Lung (tissue), 11 donors: ENCODE measurements at regions not wholly inside any gene's neighbourhood (a gene's known extent, or its start where the extent isn't known, plus 50 kb on each side); places are given as distances from the start of the nearest gene placed in this dataset.
"Not testable (repeated sequence)": the region's sequence is repeated elsewhere in the genome, so short reads cannot be mapped to it uniquely, and the experiment has no call there.

Experiments
- ATAC-seq: fragments of 200-7000 bp; cut with Tn5 transposase; one replicate; pipeline ENCODE4 v1.9.1; 2020; ENCODE audit warnings: moderate number of reproducible peaks; ENCODE audit not compliant: insufficient read depth, low FRiP score
- DNase-seq, 3 donors: peaks; one replicate each; pipeline ENCODE4 v3.0.0-alpha.2; 2013 to 2017
- H3K27ac ChIP-seq, 2 donors: one replicate each; pipeline ENCODE4 v1.5.1; 2013; ENCODE audit warnings: mild to moderate bottlenecking in 2 of 2, moderate library complexity in 2 of 2, control low read depth in 1 of 2, inconsistent platforms in 1 of 2, low read depth in 1 of 2, low read length in 1 of 2
- H3K27me3 ChIP-seq, 3 donors: one replicate each; pipeline ENCODE4 v1.5.1; 2013; ENCODE audit warnings: low read length in 2 of 3; ENCODE audit not compliant: control insufficient read depth in 3 of 3, insufficient read depth in 3 of 3
- H3K36me3 ChIP-seq, 4 donors: one replicate each; pipeline ENCODE4 v1.5.1; 2013; ENCODE audit warnings: low read length in 4 of 4, mild to moderate bottlenecking in 1 of 4, moderate library complexity in 1 of 4; ENCODE audit not compliant: control insufficient read depth in 4 of 4, insufficient read depth in 4 of 4
- H3K4me1 ChIP-seq, 5 donors: one replicate each; pipeline ENCODE4 v1.5.1; 2013; ENCODE audit warnings: low read length in 5 of 5, mild to moderate bottlenecking in 2 of 5, moderate library complexity in 1 of 5; ENCODE audit not compliant: control insufficient read depth in 5 of 5, insufficient read depth in 5 of 5
- H3K4me3 ChIP-seq: one replicate; pipeline ENCODE4 v1.5.1; 2013; ENCODE audit warnings: mild to moderate bottlenecking, control low read depth, moderate library complexity
- H3K9ac ChIP-seq, 2 donors: one replicate each; pipeline ENCODE4 v1.5.1; 2013; ENCODE audit warnings: low read length in 2 of 2, control low read depth in 1 of 2; ENCODE audit not compliant: insufficient read depth in 1 of 2
- H3K9me3 ChIP-seq, 4 donors: one replicate each; pipeline ENCODE4 v1.5.1; 2013; ENCODE audit warnings: low read length in 3 of 4, mild to moderate bottlenecking in 1 of 4, moderate library complexity in 1 of 4; ENCODE audit not compliant: control insufficient read depth in 4 of 4, insufficient read depth in 3 of 4
- CTCF ChIP-seq: IDR thresholded peaks from 2 replicates; pipeline ENCODE4 v1.5.1; 2012; ENCODE audit warnings: mild to moderate bottlenecking; ENCODE audit errors: control extremely low read depth, extremely low read depth
- WGBS, 2 donors: extraction: QIAGEN DNeasy Blood & Tissue Kit; methylation state at CpG; one replicate each; pipeline ENCODE4 v1.1.7; 2013; 5-methylcytosine and 5-hydroxymethylcytosine counted together
- donor health status: control.
- donor health status: control.
- donor health status: Bipolar disorder and iron deficiency.
- donor health status: healthy.
- donor health status: DM: yes; HTN: yes; CAD: no.

GRCh38 chr4:189235599-189235998, 705.1 kb upstream of the FRG1 start:
- Histone ChIP-seq H3K4me1 (no peaks in the 10 kb centered on the region), H3K9me3 (peaks cover 0 to 11% (median 0%) of the 10 kb centered on the region in 4 donors), H3K9ac (no peak overlapping the region), H3K27me3 (no peaks in the 10 kb centered on the region), H3K36me3 (no peaks in the 10 kb centered on the region), H3K27ac (no peak overlapping the region), H3K4me3 (no peak overlapping the region)
- 93 to 96% methylated on average over 6 of the region's 6 CpGs for WGBS, 2 donors
- DNase-seq, result no peak
- TF ChIP-seq CTCF, result no peak
- no peak for ATAC-seq

DNA sequence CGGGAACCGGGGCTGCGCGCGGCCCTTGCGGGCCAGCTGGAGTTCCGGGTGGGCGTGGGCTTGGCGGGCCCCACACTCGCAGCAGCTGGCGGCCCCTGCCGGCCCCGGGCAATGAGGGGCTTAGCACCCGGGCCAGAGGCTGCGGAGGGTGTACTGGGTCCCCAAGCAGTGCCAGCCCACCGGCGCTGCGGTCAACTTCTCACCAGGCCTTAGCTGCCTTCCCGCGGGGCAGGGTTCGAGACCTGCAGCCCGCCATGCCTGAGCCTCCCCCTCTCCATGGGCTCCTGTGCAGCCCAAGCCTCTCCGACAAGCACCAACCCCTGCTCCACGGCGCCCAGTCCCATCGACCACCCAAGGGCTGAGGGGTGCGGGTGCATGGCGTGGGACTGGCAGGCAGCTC, 704.4 kb upstream of the FRG1 start:
- not testable (repeated sequence) for DNase-seq, H3K4me1 ChIP-seq, H3K9ac ChIP-seq, H3K27me3 ChIP-seq, H3K36me3 ChIP-seq, H3K4me3 ChIP-seq, ATAC-seq, H3K27ac ChIP-seq
- peaks cover 0 to 11% (median 0%) of the 10 kb centered on the region in 4 donors for H3K9me3 ChIP-seq
- 96 to 98% methylated on average over 22 to 28 of the region's 28 CpGs for WGBS, 2 donors

DNA sequence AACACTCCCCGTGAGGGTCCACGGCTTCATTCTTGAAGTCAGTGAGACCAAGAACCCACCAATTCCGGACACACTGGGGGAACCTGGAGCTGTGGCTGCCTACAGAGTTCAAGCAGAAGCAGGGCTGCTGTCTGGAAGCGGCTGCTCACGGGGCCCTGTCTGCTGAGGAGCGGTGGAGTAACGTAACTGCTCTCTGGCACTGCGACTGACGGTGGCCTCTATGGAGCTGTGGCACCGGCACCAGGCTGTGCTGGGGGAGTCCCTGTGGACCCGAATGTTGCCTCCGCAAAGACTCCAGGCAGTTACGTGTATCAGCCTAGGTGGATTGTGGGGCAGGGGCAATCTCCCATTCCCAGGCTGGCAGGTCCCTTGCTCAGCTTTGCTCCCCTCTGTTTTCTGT, 703.3 kb upstream of the FRG1 start:
- Histone ChIP-seq H3K9me3 (peaks cover 0 to 11% (median 0%) of the 10 kb centered on the region in 4 donors), H3K4me1 (no peaks in the 10 kb centered on the region), H3K27ac (no peak overlapping the region), H3K36me3 (no peaks in the 10 kb centered on the region), H3K9ac (no peak overlapping the region), H3K27me3 (no peaks in the 10 kb centered on the region), H3K4me3 (no peak overlapping the region)
- ATAC-seq, result no peak
- WGBS, 2 donors, result 92 to 94% methylated on average over 13 of the region's 13 CpGs
- no peak for DNase-seq
- no peak for TF ChIP-seq CTCF

DNA sequence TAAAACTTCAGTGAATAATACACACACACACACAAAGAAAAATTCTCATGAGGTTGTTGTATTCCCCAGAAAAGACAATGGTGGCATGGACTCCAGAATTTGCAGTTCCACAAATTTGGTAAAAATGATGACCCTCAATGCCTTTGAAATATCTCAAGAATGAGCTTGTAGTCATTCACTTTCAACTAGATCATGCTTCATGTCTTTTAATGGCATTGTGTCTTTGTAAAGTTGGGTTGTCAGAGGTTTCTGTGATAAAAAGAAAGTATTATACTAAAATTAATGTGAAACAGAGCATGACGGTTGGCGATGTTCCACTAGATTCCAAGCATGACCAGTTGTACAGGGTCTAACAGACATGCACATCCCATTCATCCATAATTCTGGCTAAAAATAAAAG, 685.0 kb upstream of the FRG1 start:
- Histone ChIP-seq H3K9ac (no peak overlapping the region), H3K36me3 (no peaks in the 10 kb centered on the region), H3K4me3 (no peak overlapping the region), H3K9me3 (peaks cover 0 to 10% (median 3%) of the 10 kb centered on the region in 4 donors), H3K27me3 (no peaks in the 10 kb centered on the region), H3K4me1 (no peaks in the 10 kb centered on the region), H3K27ac (no peak overlapping the region)
- no peak for ATAC-seq
- TF ChIP-seq CTCF, result no peak
- no peak for DNase-seq
- 92 to 94% methylated on average over 2 of the region's 2 CpGs for WGBS, 2 donors
